GM20000 (cell line): ENCODE measurements at regions not wholly inside any gene's neighbourhood (a gene's known extent, or its start where the extent isn't known, plus 50 kb on each side); places are given as distances from the start of the nearest gene placed in this dataset.
"Not testable (repeated sequence)": the region's sequence is repeated elsewhere in the genome, so short reads cannot be mapped to it uniquely, and the experiment has no call there.

ENCODE experiments used
- DNase-seq: peaks from one replicate; pipeline ENCODE4 v3.0.0; 2012; ENCODE audit warnings: low spot score
- TF ChIP-seq, protein P1 (sequence below): IDR thresholded peaks from 2 replicates; pipeline ENCODE4 v1.5.1; 2012; ENCODE audit warnings: mild to moderate bottlenecking, control low read depth; ENCODE audit errors: extremely low read depth, missing control alignments

GRCh38 chr10:93127642-93128215, 54.0 kb downstream of the CYP26A1 start:
- not testable (repeated sequence) for DNase-seq

GRCh38 chr10:93131986-93132385, 58.3 kb downstream of the CYP26A1 start:
- no peak for DNase-seq
- TF ChIP-seq, protein P1, sequence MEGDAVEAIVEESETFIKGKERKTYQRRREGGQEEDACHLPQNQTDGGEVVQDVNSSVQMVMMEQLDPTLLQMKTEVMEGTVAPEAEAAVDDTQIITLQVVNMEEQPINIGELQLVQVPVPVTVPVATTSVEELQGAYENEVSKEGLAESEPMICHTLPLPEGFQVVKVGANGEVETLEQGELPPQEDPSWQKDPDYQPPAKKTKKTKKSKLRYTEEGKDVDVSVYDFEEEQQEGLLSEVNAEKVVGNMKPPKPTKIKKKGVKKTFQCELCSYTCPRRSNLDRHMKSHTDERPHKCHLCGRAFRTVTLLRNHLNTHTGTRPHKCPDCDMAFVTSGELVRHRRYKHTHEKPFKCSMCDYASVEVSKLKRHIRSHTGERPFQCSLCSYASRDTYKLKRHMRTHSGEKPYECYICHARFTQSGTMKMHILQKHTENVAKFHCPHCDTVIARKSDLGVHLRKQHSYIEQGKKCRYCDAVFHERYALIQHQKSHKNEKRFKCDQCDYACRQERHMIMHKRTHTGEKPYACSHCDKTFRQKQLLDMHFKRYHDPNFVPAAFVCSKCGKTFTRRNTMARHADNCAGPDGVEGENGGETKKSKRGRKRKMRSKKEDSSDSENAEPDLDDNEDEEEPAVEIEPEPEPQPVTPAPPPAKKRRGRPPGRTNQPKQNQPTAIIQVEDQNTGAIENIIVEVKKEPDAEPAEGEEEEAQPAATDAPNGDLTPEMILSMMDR, result no peak

DNA sequence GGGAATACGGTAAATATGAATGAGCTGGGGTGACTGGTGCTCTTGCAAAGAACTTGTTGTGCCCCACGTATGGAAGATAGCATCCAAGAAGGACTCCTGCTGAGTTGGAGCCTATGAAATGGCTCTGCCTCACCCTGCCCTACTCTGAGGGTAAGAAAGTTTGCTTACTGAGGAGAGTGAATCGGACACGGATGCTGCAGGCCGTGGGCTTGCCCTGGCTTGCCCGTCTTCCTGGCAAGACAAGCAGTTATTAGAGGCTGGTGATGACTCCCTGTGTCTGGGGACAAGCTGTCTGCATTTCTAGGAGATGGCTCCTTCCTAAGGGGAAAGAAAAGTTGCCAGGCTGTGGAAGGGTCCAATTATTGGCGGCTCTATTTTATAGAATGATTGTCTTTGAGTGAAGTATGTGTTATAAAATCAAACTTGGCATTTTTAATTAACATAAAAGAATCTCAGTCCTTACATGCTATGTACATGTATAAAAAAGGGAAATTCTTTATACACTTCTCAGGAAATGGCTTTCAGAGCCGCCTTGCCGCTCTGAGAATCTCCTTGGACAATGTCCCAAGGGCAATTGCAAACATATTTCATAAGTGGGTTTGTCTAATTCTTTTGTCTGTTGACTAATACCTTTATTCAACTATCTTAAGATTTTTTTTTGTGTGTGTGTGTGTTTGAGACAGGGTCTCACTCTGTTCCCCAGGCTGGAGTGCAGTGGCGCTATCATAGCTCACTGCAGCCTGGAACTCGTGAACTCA, 64.6 kb downstream of the CYP26A1 start:
- DNase-seq, result no peak
- TF ChIP-seq, protein P1, result no peak

GRCh38 chr10:93139059-93139655, 65.5 kb downstream of the CYP26A1 start:
- no peak for DNase-seq

GRCh38 chr10:93142534-93142933, 68.8 kb downstream of the CYP26A1 start:
- TF ChIP-seq, protein P1, result peak; percentile 17
- no peak for DNase-seq

More at GRCh38 chr10:93139059-93139655, 65.5 kb downstream of the CYP26A1 start:
- TF ChIP-seq, protein P1, result no peak

DNA sequence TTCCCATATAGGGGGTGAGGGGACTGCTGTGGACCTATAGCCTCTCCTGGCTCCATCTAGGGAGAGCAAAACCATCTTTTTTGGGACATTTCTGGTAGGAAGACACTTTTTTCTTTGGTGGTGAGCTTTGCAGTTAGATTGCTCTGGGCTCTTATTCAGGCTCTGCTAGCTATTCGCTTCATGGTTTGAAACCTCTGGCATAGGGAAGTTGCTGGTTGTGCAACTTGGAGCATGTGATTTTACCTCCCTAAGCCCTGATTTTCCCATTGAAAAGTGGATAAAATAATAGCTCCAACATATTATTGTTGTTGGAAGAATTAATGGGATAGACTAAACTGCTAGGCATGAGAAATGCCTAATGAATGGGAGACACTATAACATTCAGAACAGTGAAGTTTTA, 69.6 kb downstream of the CYP26A1 start:
- DNase-seq, result no peak
- TF ChIP-seq, protein P1, result no peak

- DNase-seq, result no peak
- TF ChIP-seq, protein P1, result no peak
Observed at GRCh38 chr10:93146336-93146735, 72.6 kb downstream of the CYP26A1 start.

- DNase-seq, result no peak
Observed at GRCh38 chr10:93147281-93147680, 73.6 kb downstream of the CYP26A1 start.

More at GRCh38 chr10:93147281-93147680, 73.6 kb downstream of the CYP26A1 start:
- TF ChIP-seq, protein P1, result no peak
